ENCODE measurements at regions not wholly inside any gene's neighbourhood (a gene's known extent, or its start where the extent isn't known, plus 50 kb on each side); places are given as distances from the start of the nearest gene placed in this dataset.

GRCh38 chr10:60522617-60523016 lies 132.9 kb upstream of the ANK3 start:
- Mint-ChIP-seq H3K9me3 (ENCODE audit: unreplicated experiment) (no peaks in the 10 kb centered on the region), H3K27ac (ENCODE audit: unreplicated experiment) (no peak overlapping the region), H3K4me3 (ENCODE audit: unreplicated experiment) (peak overlapping the region; percentile 51), H3K36me3 (ENCODE audit: unreplicated experiment) (peaks cover 4% of the 10 kb centered on the region), H3K4me1 (ENCODE audit: low read depth, unreplicated experiment) (peaks cover 1% of the 10 kb centered on the region), H3K27me3 (ENCODE audit: unreplicated experiment) (no peaks in the 10 kb centered on the region)
- no peak for DNase-seq
- TF ChIP-seq CTCF (IDR thresholded peaks at IDR 0.05; ENCODE audit: partially characterized antibody, unreplicated experiment) = no peak

GRCh38 chr10:60521974-60522405 lies 132.3 kb upstream of the ANK3 start:
- TF ChIP-seq CTCF (IDR thresholded peaks at IDR 0.05; ENCODE audit: partially characterized antibody, unreplicated experiment) = no peak
- peaks cover 4% of the 10 kb centered on the region for H3K36me3 Mint-ChIP-seq (ENCODE audit: unreplicated experiment)
- no peaks in the 10 kb centered on the region for H3K9me3 Mint-ChIP-seq (ENCODE audit: unreplicated experiment)
- no peak for DNase-seq
- H3K27me3 Mint-ChIP-seq (ENCODE audit: unreplicated experiment) = no peaks in the 10 kb centered on the region
- no peak overlapping the region for H3K4me3 Mint-ChIP-seq (ENCODE audit: unreplicated experiment)
- peak overlapping the region; percentile 60 for H3K27ac Mint-ChIP-seq (ENCODE audit: unreplicated experiment)
- H3K4me1 Mint-ChIP-seq (ENCODE audit: low read depth, unreplicated experiment) = peaks cover 1% of the 10 kb centered on the region

- no peaks in the 10 kb centered on the region for H3K9me3 Mint-ChIP-seq (ENCODE audit: unreplicated experiment)
- H3K4me1 Mint-ChIP-seq (ENCODE audit: low read depth, unreplicated experiment) = peaks cover 1% of the 10 kb centered on the region
Observed at GRCh38 chr10:60518745-60519144, 129.1 kb upstream of the ANK3 start.

GRCh38 chr10:60517805-60518204 lies 128.1 kb upstream of the ANK3 start:
- Mint-ChIP-seq H3K27ac (ENCODE audit: unreplicated experiment) (no peak overlapping the region), H3K36me3 (ENCODE audit: unreplicated experiment) (no peaks in the 10 kb centered on the region), H3K4me3 (ENCODE audit: unreplicated experiment) (no peak overlapping the region), H3K27me3 (ENCODE audit: unreplicated experiment) (no peaks in the 10 kb centered on the region), H3K9me3 (ENCODE audit: unreplicated experiment) (no peaks in the 10 kb centered on the region), H3K4me1 (ENCODE audit: low read depth, unreplicated experiment) (peaks cover 1% of the 10 kb centered on the region)
- no peak for DNase-seq
- TF ChIP-seq CTCF (IDR thresholded peaks at IDR 0.05; ENCODE audit: partially characterized antibody, unreplicated experiment) = no peak

More at GRCh38 chr10:60518745-60519144, 129.1 kb upstream of the ANK3 start:
- no peak for TF ChIP-seq CTCF (IDR thresholded peaks at IDR 0.05; ENCODE audit: partially characterized antibody, unreplicated experiment)
- H3K27me3 Mint-ChIP-seq (ENCODE audit: unreplicated experiment) = no peaks in the 10 kb centered on the region
- H3K27ac Mint-ChIP-seq (ENCODE audit: unreplicated experiment) = no peak overlapping the region
- no peaks in the 10 kb centered on the region for H3K36me3 Mint-ChIP-seq (ENCODE audit: unreplicated experiment)
- no peak overlapping the region for H3K4me3 Mint-ChIP-seq (ENCODE audit: unreplicated experiment)
- no peak for DNase-seq

GRCh38 chr10:60513281-60513680 lies 123.6 kb upstream of the ANK3 start:
- no peak for TF ChIP-seq CTCF (IDR thresholded peaks at IDR 0.05; ENCODE audit: partially characterized antibody, unreplicated experiment)
- Mint-ChIP-seq H3K4me1 (ENCODE audit: low read depth, unreplicated experiment) (peaks cover 2% of the 10 kb centered on the region), H3K4me3 (ENCODE audit: unreplicated experiment) (no peak overlapping the region), H3K27ac (ENCODE audit: unreplicated experiment) (no peak overlapping the region), H3K27me3 (ENCODE audit: unreplicated experiment) (no peaks in the 10 kb centered on the region), H3K9me3 (ENCODE audit: unreplicated experiment) (no peaks in the 10 kb centered on the region), H3K36me3 (ENCODE audit: unreplicated experiment) (no peaks in the 10 kb centered on the region)
- no peak for DNase-seq
